Caki2 (cell line): ENCODE measurements at regions not wholly inside any gene's neighbourhood (a gene's known extent, or its start where the extent isn't known, plus 50 kb on each side); places are given as distances from the start of the nearest gene placed in this dataset.

Experiments
- DNase-seq: peaks from one replicate; pipeline ENCODE4 v3.0.0-alpha.2; 2015; ENCODE audit warnings: low read depth
- in situ Hi-C: cut with HindIII; loops from 2 replicates; pipeline ENCODE4 v1.10.0; 2016; ENCODE audit warnings: low sequenced_read_pairs, low pct_unique_long_range_greater_than_20kb, mixed read lengths

GRCh38 chr4:181225616-181226261 lies 1017.5 kb upstream of the TENM3 start:
- in situ Hi-C loops: no loop called here
- no peak for DNase-seq

DNA sequence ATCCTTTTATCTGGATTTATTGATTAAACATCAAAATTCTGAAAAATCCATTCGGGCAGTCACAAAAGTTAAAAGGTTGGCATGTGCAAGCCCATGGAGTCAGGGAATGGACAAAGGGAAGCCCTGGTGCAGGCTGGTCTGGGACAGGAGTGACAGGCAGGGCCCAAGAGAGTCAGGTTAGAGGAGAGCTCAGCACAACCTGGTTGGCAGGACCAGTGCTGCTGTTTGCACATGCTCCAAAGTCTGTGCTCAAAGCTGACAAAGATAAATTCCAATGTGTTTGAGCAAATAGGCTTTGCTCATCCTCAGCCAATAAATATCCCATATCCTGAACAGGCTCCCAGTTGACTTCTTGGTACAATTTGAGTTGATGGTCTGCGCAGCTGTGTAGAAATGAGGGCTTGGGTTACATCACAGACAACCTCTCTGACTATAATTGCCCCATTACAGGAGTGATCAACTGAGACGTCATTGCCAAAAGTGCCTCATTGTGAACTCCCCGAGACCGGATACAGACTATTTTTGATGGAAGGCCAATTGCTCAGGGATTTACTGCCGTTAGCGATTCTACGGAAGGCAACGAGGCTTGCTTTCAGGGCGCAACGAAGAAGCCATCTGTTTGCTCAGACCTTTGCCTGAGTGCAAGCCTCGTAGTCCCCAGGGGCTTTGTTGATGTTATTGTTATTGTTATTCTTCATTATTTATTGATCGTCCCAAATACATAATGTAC lies 1008.1 kb upstream of the TENM3 start:
- DNase-seq: no peak
- in situ Hi-C loops: no loop called here

DNA sequence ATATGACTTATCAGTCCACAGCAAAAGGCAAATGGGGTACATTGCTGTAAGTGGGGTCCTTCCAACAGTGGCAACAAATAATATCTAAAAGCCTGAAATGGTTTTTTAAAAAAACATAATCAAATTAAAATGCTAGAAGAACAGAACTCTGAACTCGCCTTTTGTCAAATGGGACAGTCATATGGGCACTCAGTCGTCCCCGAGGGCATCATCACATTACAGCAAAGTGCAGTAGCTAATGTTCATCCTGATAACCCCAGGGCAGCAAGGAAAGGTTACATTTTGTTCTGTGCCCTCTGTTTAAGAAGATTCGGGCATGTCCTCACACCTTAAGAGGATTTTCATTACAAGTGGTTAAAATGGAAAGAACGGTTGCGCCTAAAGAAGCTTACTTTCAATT lies 997.9 kb upstream of the TENM3 start:
- in situ Hi-C loops: no loop called here
- DNase-seq: no peak

DNA sequence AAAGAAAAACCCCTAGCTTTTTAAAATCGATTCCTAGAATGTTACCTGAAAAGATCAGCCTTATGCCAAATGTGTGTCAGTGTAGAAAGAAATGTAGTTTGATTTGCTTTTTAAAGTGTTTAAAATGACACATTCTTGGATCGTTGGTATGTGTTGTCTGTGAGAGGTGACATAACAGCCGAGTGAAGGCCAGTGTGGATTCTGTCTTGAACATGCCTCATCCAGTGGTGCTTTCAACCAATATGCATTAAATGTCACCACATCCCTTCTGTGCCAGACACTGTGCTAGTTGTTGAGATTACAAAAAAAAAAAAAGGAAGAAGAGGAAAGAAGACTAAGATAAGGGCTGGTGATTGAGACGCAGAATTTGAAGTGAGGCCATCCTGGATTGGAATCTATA lies 994.2 kb upstream of the TENM3 start:
- in situ Hi-C loops: no loop called here
- no peak for DNase-seq

- in situ Hi-C loops: no loop called here
- no peak for DNase-seq
These were observed 988.4 kb upstream of the TENM3 start for GRCh38 chr4:181254771-181255170.

DNA sequence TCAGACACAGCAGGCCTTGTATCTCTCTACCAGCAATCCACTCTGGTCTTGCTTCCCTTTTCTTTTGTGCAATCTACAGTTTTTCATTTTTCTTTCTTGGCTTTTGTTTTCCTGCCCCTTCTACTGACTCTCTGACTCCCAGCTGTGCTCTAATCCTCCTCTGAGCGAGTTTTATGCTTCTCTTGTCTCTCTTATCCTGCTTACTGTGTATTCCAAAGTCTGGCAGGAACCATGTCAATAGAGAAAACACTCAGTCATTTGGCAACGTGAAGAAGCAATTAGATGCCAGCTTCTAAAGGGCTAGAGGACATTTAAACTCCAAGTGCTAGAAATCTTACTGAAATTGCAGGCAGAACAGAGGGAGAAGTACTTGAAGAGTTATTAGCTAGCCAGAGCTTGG lies 984.6 kb upstream of the TENM3 start:
- no peak for DNase-seq
- in situ Hi-C loops: no loop called here

GRCh38 chr4:181259081-181259709 lies 984.0 kb upstream of the TENM3 start:
- in situ Hi-C loops: no loop called here
- no peak for DNase-seq

GRCh38 chr4:181261279-181261678 lies 981.9 kb upstream of the TENM3 start:
- no peak for DNase-seq
- in situ Hi-C loops: no loop called here

GRCh38 chr4:181264893-181265292 lies 978.3 kb upstream of the TENM3 start:
- in situ Hi-C loops: no loop called here
- no peak for DNase-seq

- no peak for DNase-seq
- in situ Hi-C loops: no loop called here
These were observed 977.8 kb upstream of the TENM3 start for GRCh38 chr4:181265370-181265769.

DNA sequence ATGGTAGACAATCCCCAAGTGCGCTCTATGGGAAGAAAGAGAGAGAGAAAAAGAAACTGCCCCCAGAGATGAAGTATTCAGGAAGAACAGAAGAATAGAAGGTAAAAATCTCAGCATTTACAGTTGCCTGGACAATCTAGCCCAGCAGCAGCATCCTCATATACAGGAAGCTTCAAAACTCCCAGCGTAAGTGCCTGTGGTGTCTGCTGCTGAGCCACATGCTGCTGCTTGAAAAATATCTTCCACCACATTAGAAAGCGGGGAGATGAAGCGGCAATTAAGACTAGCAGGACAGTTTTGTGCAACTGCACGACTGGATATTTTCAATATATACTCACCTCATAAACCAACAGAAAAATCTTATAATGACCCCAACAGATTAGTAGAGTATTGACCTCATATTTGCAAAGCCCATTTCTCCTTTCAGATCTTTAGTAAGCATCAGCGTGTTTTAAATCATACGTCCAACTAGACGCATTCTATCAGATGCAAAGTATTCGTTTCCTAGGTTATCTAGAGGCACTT lies 972.0 kb upstream of the TENM3 start:
- DNase-seq: no peak
- in situ Hi-C loops: no loop called here

- DNase-seq: no peak
- in situ Hi-C loops: no loop called here
These were observed 970.8 kb upstream of the TENM3 start for GRCh38 chr4:181272422-181272821.

GRCh38 chr4:181278941-181279340 lies 964.3 kb upstream of the TENM3 start:
- no peak for DNase-seq
- in situ Hi-C loops: no loop called here

DNA sequence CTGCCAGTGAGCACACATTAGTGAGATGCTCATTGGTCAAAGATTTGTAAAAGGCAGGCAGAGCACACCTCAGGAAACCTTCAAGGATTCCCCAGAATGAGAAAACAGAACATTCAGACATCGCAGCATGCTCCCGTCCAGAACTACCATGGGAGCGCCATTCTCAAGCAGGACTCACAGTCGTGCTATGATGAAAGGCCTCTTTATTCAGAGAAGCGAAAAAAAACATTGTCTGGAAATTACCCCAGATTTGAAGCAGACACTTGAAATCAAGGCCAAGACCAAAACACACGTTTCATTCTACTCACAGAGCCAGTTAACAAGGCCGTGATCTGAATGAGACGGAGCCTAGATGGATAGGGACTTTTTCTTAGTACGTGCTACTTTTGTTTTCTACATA lies 961.8 kb upstream of the TENM3 start:
- no peak for DNase-seq
- in situ Hi-C loops: no loop called here

GRCh38 chr4:181289198-181289597 lies 954.0 kb upstream of the TENM3 start:
- in situ Hi-C loops: no loop called here
- no peak for DNase-seq

DNA sequence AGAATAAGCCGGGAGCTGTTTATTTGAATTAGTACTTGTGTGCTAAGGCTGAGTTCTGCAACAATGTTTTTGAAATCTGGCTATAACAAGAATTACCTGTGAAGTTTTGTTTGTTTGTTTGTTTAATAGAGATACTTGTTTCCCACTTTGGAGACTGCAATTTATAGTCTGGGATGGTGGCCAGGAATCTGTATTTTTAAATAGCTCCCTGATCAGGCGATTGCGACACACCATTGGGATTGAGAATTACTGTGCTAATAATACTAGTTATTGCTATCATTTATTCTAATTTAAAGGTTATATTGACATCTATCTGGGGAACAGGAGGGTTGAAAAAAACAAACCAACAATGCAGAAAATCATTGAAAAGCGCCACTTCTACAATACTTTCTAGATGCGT lies 951.6 kb upstream of the TENM3 start:
- in situ Hi-C loops: no loop called here
- no peak for DNase-seq

- no peak for DNase-seq
- in situ Hi-C loops: no loop called here
These were observed 950.2 kb upstream of the TENM3 start for GRCh38 chr4:181293014-181293413.

DNA sequence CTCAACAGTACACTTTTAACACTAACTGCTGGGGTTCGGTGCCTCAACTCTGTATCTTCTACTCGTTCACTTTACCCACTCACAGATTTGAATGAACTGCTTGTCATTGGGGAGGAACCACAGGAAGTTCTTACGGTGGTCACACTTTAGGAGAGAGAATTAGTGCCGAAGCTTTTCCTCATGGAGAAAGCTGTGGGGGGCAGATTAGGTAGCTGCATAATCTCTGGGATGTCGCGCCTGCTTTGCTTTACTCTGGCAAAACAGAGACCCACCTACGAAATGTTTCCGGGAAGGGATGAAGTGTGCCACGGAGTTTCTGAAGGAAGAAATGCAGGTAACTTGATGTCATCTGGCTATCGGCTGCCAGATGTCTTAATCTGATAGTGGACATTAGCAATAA lies 949.7 kb upstream of the TENM3 start:
- in situ Hi-C loops: no loop called here
- no peak for DNase-seq

GRCh38 chr4:181294421-181294820 lies 948.8 kb upstream of the TENM3 start:
- DNase-seq: no peak
- in situ Hi-C loops: no loop called here
